ENCODE measurements at regions not wholly inside any gene's neighbourhood (a gene's known extent, or its start where the extent isn't known, plus 50 kb on each side); places are given as distances from the start of the nearest gene placed in this dataset.

DNA sequence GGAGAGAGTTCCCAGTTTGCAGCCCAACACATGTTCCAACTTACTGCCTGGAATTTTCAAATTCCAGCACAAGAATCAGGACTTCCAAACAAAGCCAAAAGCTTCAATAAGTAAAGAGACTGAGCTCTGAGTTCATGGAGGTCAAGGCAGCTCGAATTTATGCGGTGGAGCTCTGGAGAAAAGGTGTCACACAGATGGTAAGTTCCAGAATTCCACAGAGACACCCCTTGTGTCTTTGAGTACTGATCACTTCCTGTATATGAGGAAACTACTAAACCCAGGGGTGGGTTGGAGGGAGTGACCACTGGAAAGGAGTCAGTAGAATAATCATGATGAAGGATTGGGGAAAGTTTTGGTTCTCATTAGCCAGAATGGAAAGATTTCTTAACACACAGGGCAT, 118.5 kb upstream of the GUCY1A1 start:
- ChIA-PET POLR2A (no interaction called here), CTCF (no interaction called here)
- TF ChIP-seq ZNF391 (tag by site-specific recombination; IDR thresholded peaks at IDR 0.05; ENCODE audit: borderline replicate concordance, low read depth) = no peak
- no peak for TF ChIP-seq ZNF701 (tag by site-specific recombination; IDR thresholded peaks at IDR 0.05)
- TF ChIP-seq GLI4 (tag by site-specific recombination; IDR thresholded peaks at IDR 0.05) = no peak
- TF ChIP-seq ZNF10 (tag by site-specific recombination; IDR thresholded peaks at IDR 0.05) = no peak
- no peak for TF ChIP-seq GLIS1 (tag by site-specific recombination; IDR thresholded peaks at IDR 0.05)
- no peak for TF ChIP-seq ZNF155 (tag by site-specific recombination; IDR thresholded peaks at IDR 0.05)
- TF ChIP-seq ZNF404 (tag by site-specific recombination; IDR thresholded peaks at IDR 0.05) = no peak
- no peak for TF ChIP-seq ZBTB8A (tag by site-specific recombination; IDR thresholded peaks at IDR 0.05)
- TF ChIP-seq, protein P1, sequence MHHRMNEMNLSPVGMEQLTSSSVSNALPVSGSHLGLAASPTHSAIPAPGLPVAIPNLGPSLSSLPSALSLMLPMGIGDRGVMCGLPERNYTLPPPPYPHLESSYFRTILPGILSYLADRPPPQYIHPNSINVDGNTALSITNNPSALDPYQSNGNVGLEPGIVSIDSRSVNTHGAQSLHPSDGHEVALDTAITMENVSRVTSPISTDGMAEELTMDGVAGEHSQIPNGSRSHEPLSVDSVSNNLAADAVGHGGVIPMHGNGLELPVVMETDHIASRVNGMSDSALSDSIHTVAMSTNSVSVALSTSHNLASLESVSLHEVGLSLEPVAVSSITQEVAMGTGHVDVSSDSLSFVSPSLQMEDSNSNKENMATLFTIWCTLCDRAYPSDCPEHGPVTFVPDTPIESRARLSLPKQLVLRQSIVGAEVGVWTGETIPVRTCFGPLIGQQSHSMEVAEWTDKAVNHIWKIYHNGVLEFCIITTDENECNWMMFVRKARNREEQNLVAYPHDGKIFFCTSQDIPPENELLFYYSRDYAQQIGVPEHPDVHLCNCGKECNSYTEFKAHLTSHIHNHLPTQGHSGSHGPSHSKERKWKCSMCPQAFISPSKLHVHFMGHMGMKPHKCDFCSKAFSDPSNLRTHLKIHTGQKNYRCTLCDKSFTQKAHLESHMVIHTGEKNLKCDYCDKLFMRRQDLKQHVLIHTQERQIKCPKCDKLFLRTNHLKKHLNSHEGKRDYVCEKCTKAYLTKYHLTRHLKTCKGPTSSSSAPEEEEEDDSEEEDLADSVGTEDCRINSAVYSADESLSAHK (tag by site-specific recombination; IDR thresholded peaks at IDR 0.05) = no peak
- Histone ChIP-seq H3K9me3 (ENCODE audit: control insufficient read depth, insufficient read depth, low read depth, low read length) (no peaks in the 10 kb centered on the region), H3K27ac (ENCODE audit: extremely low read depth, low read depth, low read length) (no peak overlapping the region), H3K4me3 (ENCODE audit: low read depth, low read length) (no peak overlapping the region), H3K36me3 (ENCODE audit: control insufficient read depth in 2 of 2, insufficient read depth in 1 of 2, low read length in 2 of 2) (no peaks in the 10 kb centered on the region), H3K4me1 (ENCODE audit: control insufficient read depth, insufficient read depth, low read length) (no peaks in the 10 kb centered on the region)

GRCh38 chr4:155546451-155546850, 120.2 kb upstream of the GUCY1A1 start:
- TF ChIP-seq KLF8 (tag by site-specific recombination; IDR thresholded peaks at IDR 0.05) (no peak), ZNF548 (tag by site-specific recombination; IDR thresholded peaks at IDR 0.05) (no peak), ZNF350 (tag by site-specific recombination; IDR thresholded peaks at IDR 0.05) (no peak), ZFP41 (tag by site-specific recombination; IDR thresholded peaks at IDR 0.05; ENCODE audit: borderline replicate concordance) (no peak), ZNF266 (tag by site-specific recombination; IDR thresholded peaks at IDR 0.05; ENCODE audit: low read depth) (no peak), GLIS1 (tag by site-specific recombination; IDR thresholded peaks at IDR 0.05) (no peak), ZNF423 (tag by site-specific recombination; IDR thresholded peaks at IDR 0.05) (no peak)
- TF ChIP-seq, protein P2, sequence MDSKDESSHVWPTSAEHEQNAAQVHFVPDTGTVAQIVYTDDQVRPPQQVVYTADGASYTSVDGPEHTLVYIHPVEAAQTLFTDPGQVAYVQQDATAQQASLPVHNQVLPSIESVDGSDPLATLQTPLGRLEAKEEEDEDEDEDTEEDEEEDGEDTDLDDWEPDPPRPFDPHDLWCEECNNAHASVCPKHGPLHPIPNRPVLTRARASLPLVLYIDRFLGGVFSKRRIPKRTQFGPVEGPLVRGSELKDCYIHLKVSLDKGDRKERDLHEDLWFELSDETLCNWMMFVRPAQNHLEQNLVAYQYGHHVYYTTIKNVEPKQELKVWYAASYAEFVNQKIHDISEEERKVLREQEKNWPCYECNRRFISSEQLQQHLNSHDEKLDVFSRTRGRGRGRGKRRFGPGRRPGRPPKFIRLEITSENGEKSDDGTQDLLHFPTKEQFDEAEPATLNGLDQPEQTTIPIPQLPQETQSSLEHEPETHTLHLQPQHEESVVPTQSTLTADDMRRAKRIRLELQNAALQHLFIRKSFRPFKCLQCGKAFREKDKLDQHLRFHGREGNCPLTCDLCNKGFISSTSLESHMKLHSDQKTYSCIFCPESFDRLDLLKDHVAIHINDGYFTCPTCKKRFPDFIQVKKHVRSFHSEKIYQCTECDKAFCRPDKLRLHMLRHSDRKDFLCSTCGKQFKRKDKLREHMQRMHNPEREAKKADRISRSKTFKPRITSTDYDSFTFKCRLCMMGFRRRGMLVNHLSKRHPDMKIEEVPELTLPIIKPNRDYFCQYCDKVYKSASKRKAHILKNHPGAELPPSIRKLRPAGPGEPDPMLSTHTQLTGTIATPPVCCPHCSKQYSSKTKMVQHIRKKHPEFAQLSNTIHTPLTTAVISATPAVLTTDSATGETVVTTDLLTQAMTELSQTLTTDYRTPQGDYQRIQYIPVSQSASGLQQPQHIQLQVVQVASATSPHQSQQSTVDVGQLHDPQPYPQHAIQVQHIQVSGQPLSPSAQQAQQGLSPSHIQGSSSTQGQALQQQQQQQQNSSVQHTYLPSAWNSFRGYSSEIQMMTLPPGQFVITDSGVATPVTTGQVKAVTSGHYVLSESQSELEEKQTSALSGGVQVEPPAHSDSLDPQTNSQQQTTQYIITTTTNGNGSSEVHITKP (tag by site-specific recombination; IDR thresholded peaks at IDR 0.05) = no peak
- TF ChIP-seq, protein P3, sequence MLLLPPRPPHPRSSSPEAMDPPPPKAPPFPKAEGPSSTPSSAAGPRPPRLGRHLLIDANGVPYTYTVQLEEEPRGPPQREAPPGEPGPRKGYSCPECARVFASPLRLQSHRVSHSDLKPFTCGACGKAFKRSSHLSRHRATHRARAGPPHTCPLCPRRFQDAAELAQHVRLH (tag by site-specific recombination; IDR thresholded peaks at IDR 0.05) = no peak
- TF ChIP-seq, protein P4, sequence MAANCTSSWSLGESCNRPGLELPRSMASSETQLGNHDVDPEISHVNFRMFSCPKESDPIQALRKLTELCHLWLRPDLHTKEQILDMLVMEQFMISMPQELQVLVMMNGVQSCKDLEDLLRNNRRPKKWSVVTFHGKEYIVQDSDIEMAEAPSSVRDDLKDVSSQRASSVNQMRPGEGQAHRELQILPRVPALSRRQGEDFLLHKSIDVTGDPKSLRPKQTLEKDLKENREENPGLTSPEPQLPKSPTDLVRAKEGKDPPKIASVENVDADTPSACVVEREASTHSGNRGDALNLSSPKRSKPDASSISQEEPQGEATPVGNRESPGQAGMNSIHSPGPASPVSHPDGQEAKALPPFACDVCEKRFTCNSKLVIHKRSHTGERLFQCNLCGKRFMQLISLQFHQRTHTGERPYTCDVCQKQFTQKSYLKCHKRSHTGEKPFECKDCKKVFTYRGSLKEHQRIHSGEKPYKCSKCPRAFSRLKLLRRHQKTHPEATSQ (tag by site-specific recombination; IDR thresholded peaks at IDR 0.05) = no peak
- POLR2A ChIA-PET = no interaction called here
- Histone ChIP-seq H3K4me3 (ENCODE audit: low read depth, low read length) (no peak overlapping the region), H3K9me3 (ENCODE audit: control insufficient read depth, insufficient read depth, low read depth, low read length) (no peaks in the 10 kb centered on the region), H3K27ac (ENCODE audit: extremely low read depth, low read depth, low read length) (no peak overlapping the region), H3K4me1 (ENCODE audit: control insufficient read depth, insufficient read depth, low read length) (no peaks in the 10 kb centered on the region), H3K36me3 (ENCODE audit: control insufficient read depth in 2 of 2, insufficient read depth in 1 of 2, low read length in 2 of 2) (no peaks in the 10 kb centered on the region)
- CTCF ChIA-PET = no interaction called here

Data from HEK293 (cell line).